GM21390 (cell line): ENCODE measurements at regions not wholly inside any gene's neighbourhood (a gene's known extent, or its start where the extent isn't known, plus 50 kb on each side); places are given as distances from the start of the nearest gene placed in this dataset.

Experiments used
- ATAC-seq: cut with Tn5 transposase; IDR thresholded peaks from one replicate; pipeline ENCODE4 v1.9.1; 2021; ENCODE audit not compliant: unreplicated experiment

DNA sequence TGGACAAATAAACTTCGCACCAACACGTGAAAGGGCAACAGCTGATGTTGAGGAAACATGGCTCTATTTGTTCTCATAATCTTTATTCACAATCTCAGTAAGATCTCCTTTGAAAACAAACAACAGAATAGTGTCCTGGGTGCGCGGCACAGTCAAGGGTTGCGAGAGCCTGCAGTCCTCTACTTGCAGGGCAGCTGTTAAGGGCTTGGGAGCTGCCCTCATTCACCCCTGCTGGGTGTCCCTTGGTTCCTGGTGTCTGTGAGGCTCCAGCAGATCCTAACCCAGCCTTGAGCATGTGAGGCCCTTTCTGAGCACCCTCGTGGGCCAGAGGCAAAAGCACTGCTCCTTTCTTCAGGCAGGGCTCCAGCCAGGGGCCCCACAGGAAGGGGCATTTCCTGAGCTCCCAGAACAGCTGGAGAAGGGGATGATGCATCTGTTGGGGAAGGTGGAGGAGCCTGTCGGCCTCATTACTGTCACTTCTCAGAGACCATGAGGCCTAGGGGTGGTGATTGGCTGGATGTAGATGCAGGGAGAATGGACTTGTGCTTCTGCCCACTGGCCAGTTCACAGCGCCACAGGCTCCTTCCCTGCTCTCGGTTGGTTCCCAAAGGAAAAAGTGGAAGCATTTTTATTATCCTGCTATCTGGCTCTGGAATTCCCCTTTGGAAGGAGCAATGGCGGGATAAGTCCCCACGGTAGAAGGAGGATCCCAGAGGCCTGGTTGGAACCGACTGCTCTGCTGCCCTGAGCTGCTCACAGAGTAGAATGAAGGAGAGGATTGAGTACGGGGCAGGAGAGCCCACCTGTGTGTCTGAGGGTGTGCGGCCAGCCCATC lies 51.9 kb upstream of the KLF13 start:
- no peak for ATAC-seq

DNA sequence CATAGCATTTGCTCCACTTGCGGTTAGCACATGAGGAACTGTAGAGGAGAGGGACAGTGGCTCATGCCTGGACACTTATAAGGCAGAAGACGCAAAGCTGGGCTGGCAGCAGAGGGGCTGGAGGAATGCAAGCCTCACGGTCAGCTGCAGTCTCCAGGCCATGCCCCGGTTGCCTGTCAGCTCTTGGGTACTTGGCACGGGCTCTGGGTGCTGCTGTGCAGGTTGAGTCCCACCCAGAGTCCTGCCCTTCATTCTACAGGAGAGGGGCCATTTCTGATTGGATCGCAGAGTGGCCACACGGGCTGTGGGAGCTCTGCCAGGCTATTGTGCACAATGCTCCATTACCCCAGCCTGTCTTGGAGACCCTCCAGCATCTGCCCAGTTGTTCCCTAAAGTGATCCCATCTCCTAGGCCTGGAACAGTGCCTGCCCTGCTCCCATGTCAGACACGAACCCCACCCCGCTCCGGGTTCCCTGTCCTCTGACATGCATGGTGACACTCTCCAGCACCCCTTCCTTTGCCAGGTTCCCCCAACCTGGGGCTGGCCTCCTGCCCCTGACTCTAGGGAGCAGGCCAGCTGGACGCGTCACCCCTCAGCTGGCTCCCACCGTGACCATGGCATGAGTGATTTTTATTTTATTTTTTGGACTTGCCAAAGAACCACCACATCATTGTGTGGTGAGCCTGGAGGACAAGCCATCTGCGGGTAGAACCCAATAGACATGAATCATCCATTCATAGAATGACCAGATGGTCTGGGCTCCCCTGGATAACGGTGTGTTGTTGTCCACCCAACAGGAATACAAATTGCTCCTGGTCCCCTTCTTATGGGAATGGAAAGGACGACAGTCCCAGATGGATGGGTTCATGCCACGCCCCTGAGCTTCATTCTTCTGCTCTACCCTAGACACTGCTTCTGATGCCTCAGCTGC lies 51.0 kb upstream of the KLF13 start:
- ATAC-seq: no peak

DNA sequence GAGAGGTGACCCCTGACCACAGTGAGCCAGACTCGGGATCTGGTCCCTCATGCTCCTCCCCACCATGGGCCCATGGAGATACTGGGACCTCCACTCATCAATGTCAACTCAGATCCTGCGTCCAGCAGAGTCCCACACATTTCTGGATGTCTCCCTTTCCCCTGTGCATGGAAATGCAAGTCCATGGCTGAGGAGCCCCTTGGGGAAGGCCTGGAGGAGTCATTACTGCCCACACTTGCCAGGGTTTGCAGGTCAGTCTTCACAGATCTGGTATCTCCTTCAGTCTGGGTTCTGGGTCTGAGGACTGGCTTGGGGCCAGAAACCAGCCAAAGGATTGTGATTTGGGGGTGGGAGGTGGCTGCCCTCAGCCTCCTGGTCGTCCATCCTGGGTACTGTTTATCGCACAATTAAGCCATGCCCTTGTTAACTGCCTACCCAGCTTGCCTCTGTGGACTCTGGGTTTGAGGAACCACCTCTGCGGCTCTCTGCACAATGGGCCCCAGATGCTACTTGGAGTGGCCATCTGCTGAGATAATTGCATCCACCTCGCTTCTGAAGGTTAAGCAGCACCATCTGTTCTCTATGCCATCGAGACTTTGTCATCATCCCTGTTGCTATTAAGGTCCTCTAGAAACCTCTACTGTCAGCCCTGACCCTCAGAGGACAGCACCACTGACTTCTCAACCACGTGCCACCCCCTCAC lies 49.9 kb upstream of the KLF13 start:
- ATAC-seq: no peak
